Stromal cell of bone marrow (primary cell): ENCODE measurements at regions not wholly inside any gene's neighbourhood (a gene's known extent, or its start where the extent isn't known, plus 50 kb on each side); places are given as distances from the start of the nearest gene placed in this dataset.

Experiments used
- DNase-seq: peaks from one replicate; pipeline ENCODE4 v3.0.0-alpha.2; 2012; ENCODE audit warnings: low read depth

- no peak for DNase-seq
These were observed 320.6 kb upstream of the KCNH8 start for GRCh38 chr3:18827664-18828063.

GRCh38 chr3:18825665-18826064 is 322.6 kb upstream of the KCNH8 start:
- DNase-seq = no peak

GRCh38 chr3:18813300-18813699 is 335.0 kb upstream of the KCNH8 start:
- no peak for DNase-seq

GRCh38 chr3:18812316-18812715 is 336.0 kb upstream of the KCNH8 start:
- DNase-seq = no peak

- DNase-seq = no peak
These were observed 338.0 kb upstream of the KCNH8 start for GRCh38 chr3:18810306-18810661.

DNA sequence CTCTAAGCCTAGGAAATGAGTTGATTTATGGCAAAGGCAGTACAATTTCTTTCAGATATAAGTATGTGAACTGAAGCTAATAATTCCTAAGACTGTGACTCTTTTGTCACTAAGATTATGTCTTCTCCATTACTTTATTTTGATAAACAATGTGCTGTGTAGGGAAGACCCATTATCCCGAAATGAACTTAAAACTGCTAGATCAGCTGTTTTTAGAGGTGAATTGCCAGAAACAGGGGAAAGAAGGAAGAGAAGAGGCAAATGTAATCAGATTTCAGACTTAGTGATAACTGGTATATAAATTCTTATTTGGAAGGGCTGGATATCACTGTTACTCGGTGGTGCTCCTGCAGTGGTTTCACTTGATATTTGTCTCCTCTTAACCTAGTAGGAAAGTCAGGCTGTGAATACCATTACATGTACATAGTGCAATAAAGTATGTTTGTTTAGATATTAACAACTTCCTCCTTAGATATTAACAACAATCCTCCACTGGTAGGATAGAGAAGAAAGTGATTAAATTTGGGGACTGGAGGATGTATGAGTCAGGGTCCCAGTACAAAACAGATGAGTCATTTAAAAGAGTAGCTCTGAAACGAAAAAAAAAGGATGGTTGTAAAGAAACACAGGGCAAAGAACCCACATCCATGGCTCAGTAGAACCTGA is 338.5 kb upstream of the KCNH8 start:
- no peak for DNase-seq

GRCh38 chr3:18808429-18808828 is 339.9 kb upstream of the KCNH8 start:
- DNase-seq = no peak

GRCh38 chr3:18807593-18807992 is 340.7 kb upstream of the KCNH8 start:
- no peak for DNase-seq

GRCh38 chr3:18806633-18807032 is 341.7 kb upstream of the KCNH8 start:
- no peak for DNase-seq

DNA sequence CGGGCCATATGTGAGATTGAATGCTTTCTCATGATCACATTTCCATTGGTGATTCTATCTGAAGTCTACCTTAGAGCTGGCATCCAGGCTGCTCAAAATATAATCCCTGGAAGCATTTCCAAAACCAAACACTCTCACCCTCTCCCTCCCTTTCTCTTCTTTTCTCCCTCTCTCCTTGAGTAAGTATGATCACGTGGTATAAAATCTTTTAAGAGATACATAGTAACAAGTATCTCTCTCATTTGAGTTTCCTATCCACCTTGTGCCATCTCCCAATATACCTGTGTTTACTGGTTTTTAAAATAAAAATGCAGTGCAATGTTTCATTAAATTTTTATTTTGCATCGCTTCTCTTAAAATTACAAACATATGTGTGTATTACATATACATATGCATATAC is 350.9 kb upstream of the KCNH8 start:
- DNase-seq = no peak

- no peak for DNase-seq
These were observed 353.2 kb upstream of the KCNH8 start for GRCh38 chr3:18795078-18795477.

DNA sequence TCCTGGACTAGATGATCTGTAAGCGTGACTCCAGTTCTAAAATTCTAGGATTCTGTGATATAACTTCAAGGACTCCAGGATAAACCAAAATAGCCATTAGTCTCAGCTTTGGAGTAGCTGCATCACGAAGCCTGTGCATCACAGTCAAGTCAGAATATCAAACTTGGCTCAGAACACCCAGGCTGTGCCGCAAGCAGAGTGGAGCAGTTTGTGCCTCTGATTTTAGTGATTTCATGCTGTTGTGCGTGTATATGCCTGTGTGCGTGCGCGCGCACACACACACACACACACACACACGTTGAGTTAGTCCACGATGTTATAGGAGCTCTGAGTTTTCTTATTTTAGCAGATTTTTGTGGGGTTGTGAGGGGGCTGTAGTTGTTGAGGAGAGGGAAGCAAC is 356.6 kb upstream of the KCNH8 start:
- no peak for DNase-seq

GRCh38 chr3:18791182-18791581 is 357.1 kb upstream of the KCNH8 start:
- no peak for DNase-seq

GRCh38 chr3:18790384-18790783 is 357.9 kb upstream of the KCNH8 start:
- DNase-seq = no peak

DNA sequence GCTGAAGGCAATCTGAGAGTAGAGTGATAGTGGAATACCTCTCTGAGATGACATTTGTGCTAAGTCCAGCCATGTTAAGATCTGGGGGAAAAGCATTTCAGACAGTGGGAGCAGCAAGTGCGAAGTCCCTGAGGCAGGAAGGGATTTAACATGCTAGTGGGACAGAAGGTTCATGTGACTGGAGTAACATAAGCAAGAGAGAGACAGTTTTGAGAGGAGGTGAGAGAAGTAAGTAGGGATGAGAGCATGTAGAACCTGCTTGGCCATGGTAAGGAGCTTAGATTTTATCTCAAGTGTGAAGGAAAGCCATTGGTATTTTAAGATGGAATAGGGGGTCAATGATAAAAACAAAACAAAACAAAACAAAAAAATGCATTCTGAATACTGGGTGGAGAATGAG is 358.6 kb upstream of the KCNH8 start:
- DNase-seq = no peak

GRCh38 chr3:18787441-18787840 is 360.9 kb upstream of the KCNH8 start:
- DNase-seq = no peak

DNA sequence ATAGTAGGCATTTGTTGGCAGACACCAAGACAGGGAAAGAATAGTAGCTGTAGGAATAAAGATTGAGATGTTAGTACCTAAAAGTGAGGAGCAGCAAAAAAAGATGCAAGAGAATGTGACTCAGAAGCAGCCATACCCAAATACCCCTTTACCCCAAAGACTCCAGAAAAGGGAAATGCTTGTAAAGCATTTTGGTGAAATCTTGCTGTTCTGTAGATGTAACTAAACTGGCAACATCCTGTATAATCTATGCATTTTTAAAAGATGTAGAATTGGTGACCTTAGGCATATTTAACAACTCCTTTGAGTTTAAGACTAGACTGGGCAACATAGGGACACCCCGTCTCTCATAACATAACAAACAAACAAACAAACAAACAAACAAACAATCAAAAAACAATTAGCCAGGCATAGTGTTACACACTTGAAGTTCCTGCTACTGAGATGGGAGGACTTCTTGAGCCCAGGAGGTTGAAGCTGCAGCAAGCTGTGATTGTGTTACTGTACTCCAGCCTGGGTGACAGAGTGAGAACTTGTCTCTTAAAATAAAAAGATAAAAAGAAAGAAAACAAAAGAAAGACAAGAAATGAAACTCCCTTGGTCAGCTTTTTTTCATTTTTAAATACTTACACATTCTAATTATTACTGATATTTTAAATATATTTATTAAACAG is 361.5 kb upstream of the KCNH8 start:
- no peak for DNase-seq

DNA sequence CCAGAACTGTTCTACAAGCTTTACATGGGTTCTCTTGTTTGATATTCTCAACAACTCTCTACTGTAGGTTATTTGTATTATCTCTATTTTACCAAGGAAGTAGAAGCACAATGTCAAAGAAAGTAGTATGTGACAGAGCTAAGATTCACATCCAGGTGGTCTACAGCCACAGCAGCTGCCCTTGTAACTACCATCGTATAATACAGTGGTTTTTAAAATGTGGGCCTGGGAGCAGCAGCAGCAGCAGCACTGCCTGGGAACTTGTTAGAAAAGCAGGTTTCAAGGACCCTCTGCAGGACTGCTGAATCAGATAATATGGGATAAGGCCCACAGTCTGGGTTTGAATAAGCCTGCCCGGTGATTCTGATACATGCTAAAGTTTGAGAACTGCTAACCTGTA is 357.1 kb upstream of the SATB1 start:
- DNase-seq = no peak

GRCh38 chr3:18780959-18781358 is 355.8 kb upstream of the SATB1 start:
- DNase-seq = no peak

- DNase-seq = no peak
These were observed 354.6 kb upstream of the SATB1 start for GRCh38 chr3:18779704-18780103.

GRCh38 chr3:18778598-18778997 is 353.5 kb upstream of the SATB1 start:
- no peak for DNase-seq

GRCh38 chr3:18778094-18778493 is 353.0 kb upstream of the SATB1 start:
- DNase-seq = no peak

DNA sequence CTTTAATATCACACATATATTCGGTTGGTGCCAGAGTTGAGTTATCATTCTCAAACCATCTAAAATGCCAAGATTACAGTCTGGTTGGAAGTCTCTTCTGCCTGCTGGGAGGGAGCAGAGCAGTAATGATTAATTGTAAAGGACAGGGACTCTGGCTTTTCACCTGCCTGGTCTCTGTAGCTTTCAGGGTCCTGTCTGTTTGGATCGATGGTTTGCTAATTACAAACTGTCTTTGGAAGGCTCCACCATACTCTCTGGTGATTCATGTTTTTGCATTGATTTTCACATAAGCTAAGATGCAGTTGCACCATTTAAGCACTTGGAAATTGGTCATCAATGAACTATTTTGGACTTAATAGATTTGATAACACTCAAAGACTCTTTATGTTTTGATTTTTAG is 350.4 kb upstream of the SATB1 start:
- no peak for DNase-seq
